ENCODE measurements at regions not wholly inside any gene's neighbourhood (a gene's known extent, or its start where the extent isn't known, plus 50 kb on each side); places are given as distances from the start of the nearest gene placed in this dataset.

DNA sequence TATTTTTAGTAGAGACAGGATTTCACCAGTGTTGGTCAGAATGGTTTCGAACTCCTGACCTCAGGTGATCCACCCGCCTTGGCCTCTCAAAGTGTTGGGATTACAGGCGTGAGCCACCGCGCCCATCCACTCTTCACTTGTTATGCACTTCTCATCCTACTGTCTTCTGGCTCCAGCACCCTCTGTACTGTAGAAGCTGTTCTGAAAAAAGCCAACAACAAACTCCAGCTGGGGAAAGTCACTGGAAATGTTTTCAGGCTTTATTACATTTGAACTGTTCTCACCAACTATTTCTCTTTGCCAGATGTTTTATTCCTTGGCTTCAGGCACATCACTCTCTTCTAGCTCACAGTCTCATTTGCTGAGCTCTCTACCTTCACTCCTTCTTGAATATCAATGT, 122.5 kb upstream of the EGR2 start:
- no peaks in the 10 kb centered on the region for H4K20me1 ChIP-seq (ENCODE audit: control insufficient read depth, insufficient read depth, low read length, poor library complexity, severe bottlenecking)
- no peaks in the 10 kb centered on the region for H3K79me2 ChIP-seq (ENCODE audit: control insufficient read depth, insufficient read depth, low read length)
- no peaks in the 10 kb centered on the region for H3K9me3 ChIP-seq (ENCODE audit: control extremely low read depth in 1 of 3, control insufficient read depth in 2 of 3, insufficient read depth in 1 of 3, low read length in 2 of 3)
- ChIA-PET POLR2A (no interaction called here), CTCF (no interaction called here)
- H3K27ac ChIP-seq (ENCODE audit: low read length in 2 of 2), result no peak overlapping the region
- Mint-ChIP-seq H3K4me1 (no peaks in the 10 kb centered on the region), H3K9me3 (ENCODE audit: insufficient read depth) (no peaks in the 10 kb centered on the region), H3K27ac (no peak overlapping the region), H3K4me3 (no peak overlapping the region), H3K27me3 (peaks cover 4% of the 10 kb centered on the region)
- no peak overlapping the region for H2AFZ ChIP-seq (ENCODE audit: insufficient read depth, low read depth, low read length, poor library complexity, severe bottlenecking)
- no peak overlapping the region for H3K4me2 ChIP-seq (replicated peaks; ENCODE audit: low read depth, low read length, poor library complexity, severe bottlenecking)
- no peak for DNase-seq
- peaks cover 0 to 7% (median 0%) of the 10 kb centered on the region in 4 experiments for H3K27me3 ChIP-seq (replicated peaks in 1 of 4; ENCODE audit: control extremely low read depth in 1 of 4, control insufficient read depth in 3 of 4, insufficient read depth in 4 of 4, low read length in 3 of 4)
- H3K4me1 ChIP-seq (ENCODE audit: control insufficient read depth in 2 of 2, insufficient read depth in 2 of 2, low read length in 2 of 2), result no peaks in the 10 kb centered on the region
- no peak for ATAC-seq (ENCODE audit: low read depth)
- H3K9ac ChIP-seq (ENCODE audit: low read length), result no peak overlapping the region
- WGBS (ENCODE audit: insufficient coverage), result 100% methylated on average over 3 of the region's 5 CpGs
- no peak for TF ChIP-seq EZH2 (IDR thresholded peaks at IDR 0.05; ENCODE audit: borderline replicate concordance, insufficient read depth, low read depth, low read length, poor library complexity, severe bottlenecking)
- TF ChIP-seq, protein P1, sequence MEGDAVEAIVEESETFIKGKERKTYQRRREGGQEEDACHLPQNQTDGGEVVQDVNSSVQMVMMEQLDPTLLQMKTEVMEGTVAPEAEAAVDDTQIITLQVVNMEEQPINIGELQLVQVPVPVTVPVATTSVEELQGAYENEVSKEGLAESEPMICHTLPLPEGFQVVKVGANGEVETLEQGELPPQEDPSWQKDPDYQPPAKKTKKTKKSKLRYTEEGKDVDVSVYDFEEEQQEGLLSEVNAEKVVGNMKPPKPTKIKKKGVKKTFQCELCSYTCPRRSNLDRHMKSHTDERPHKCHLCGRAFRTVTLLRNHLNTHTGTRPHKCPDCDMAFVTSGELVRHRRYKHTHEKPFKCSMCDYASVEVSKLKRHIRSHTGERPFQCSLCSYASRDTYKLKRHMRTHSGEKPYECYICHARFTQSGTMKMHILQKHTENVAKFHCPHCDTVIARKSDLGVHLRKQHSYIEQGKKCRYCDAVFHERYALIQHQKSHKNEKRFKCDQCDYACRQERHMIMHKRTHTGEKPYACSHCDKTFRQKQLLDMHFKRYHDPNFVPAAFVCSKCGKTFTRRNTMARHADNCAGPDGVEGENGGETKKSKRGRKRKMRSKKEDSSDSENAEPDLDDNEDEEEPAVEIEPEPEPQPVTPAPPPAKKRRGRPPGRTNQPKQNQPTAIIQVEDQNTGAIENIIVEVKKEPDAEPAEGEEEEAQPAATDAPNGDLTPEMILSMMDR (IDR thresholded peaks at IDR 0.05), result no peak
- intact Hi-C loops (cut with micrococcal nuclease), result no loop called here
- H3K36me3 ChIP-seq (replicated peaks in 1 of 2; ENCODE audit: control extremely low read depth in 1 of 2, control insufficient read depth in 1 of 2, extremely low read depth in 1 of 2, insufficient read depth in 2 of 2, low read length in 1 of 2), result no peaks in the 10 kb centered on the region
- H3K4me3 ChIP-seq (ENCODE audit: control extremely low read depth in 1 of 5, extremely low read depth in 1 of 5, insufficient read depth in 1 of 5, low read depth in 2 of 5, low read length in 4 of 5), result no peak overlapping the region

DNA sequence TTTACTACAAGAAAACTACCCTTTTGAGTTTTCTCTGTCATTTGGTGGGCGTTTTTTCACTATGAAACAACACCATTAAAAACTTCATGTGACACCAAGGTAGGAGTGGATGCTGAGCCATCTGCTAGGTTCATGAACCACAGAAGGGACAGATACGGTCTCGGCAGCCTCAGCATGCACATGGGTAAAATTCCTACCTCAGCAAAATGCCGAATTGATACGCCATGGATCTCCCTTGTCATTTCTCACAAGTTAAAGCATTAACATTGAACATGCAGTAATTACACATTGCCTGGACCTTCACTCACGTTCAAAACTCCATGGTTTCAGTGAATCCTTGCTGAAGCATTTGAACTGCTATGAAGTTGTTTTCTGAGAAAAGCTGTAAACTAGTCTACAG, 121.5 kb upstream of the EGR2 start:
- Mint-ChIP-seq H3K4me1 (no peaks in the 10 kb centered on the region), H3K27ac (no peak overlapping the region), H3K9me3 (ENCODE audit: insufficient read depth) (no peaks in the 10 kb centered on the region), H3K27me3 (peaks cover 12% of the 10 kb centered on the region), H3K4me3 (no peak overlapping the region)
- H3K9me3 ChIP-seq (ENCODE audit: control extremely low read depth in 1 of 3, control insufficient read depth in 2 of 3, insufficient read depth in 1 of 3, low read length in 2 of 3), result no peaks in the 10 kb centered on the region
- DNase-seq (no peak), ATAC-seq (ENCODE audit: low read depth) (no peak)
- no peak for TF ChIP-seq EZH2 (IDR thresholded peaks at IDR 0.05; ENCODE audit: borderline replicate concordance, insufficient read depth, low read depth, low read length, poor library complexity, severe bottlenecking)
- TF ChIP-seq, protein P1 (IDR thresholded peaks at IDR 0.05), result no peak
- POLR2A ChIA-PET, result no interaction called here
- H3K27ac ChIP-seq (ENCODE audit: low read length in 2 of 2), result no peak overlapping the region
- H3K27me3 ChIP-seq (replicated peaks in 1 of 4; ENCODE audit: control extremely low read depth in 1 of 4, control insufficient read depth in 3 of 4, insufficient read depth in 4 of 4, low read length in 3 of 4), result peaks cover 0 to 7% (median 0%) of the 10 kb centered on the region in 4 experiments
- H3K4me3 ChIP-seq (ENCODE audit: control extremely low read depth in 1 of 5, extremely low read depth in 1 of 5, insufficient read depth in 1 of 5, low read depth in 2 of 5, low read length in 4 of 5), result no peak overlapping the region
- CTCF ChIA-PET, result no interaction called here
- no peaks in the 10 kb centered on the region for H3K79me2 ChIP-seq (ENCODE audit: control insufficient read depth, insufficient read depth, low read length)
- 100% methylated on average over 4 of the region's 6 CpGs for WGBS (ENCODE audit: insufficient coverage)
- no peaks in the 10 kb centered on the region for H4K20me1 ChIP-seq (ENCODE audit: control insufficient read depth, insufficient read depth, low read length, poor library complexity, severe bottlenecking)
- no peak overlapping the region for H3K4me2 ChIP-seq (replicated peaks; ENCODE audit: low read depth, low read length, poor library complexity, severe bottlenecking)
- intact Hi-C loops (cut with micrococcal nuclease), result no loop called here
- H3K4me1 ChIP-seq (ENCODE audit: control insufficient read depth in 2 of 2, insufficient read depth in 2 of 2, low read length in 2 of 2), result no peaks in the 10 kb centered on the region
- no peaks in the 10 kb centered on the region for H3K36me3 ChIP-seq (replicated peaks in 1 of 2; ENCODE audit: control extremely low read depth in 1 of 2, control insufficient read depth in 1 of 2, extremely low read depth in 1 of 2, insufficient read depth in 2 of 2, low read length in 1 of 2)
- H2AFZ ChIP-seq (ENCODE audit: insufficient read depth, low read depth, low read length, poor library complexity, severe bottlenecking), result no peak overlapping the region
- H3K9ac ChIP-seq (ENCODE audit: low read length), result no peak overlapping the region

All from B cell (primary cell).